ENCODE measurements at regions not wholly inside any gene's neighbourhood (a gene's known extent, or its start where the extent isn't known, plus 50 kb on each side); places are given as distances from the start of the nearest gene placed in this dataset.

DNA sequence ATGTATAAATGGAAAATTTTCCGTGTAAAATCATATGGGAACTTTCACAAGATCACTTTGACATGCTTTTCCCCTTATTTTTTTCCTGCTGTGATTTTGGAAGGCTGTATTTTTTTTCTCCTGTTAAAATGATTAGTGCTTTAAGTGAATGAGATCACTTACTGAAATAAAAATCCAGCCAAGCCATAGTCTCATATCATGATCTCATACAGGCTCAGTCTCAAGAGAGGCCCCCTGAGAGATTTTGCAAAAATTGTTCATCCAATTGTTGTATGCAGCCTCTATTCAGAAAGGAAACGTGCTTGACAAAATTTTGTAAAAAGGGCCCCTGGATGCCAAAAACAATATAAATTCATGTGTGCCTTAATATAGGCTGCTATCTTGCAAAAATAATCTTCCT lies 528.2 kb downstream of the HDGFL1 start:
- no peaks in the 10 kb centered on the region for H3K79me2 ChIP-seq (ENCODE audit: insufficient read depth, low read length)
- no peaks in the 10 kb centered on the region for H3K27me3 ChIP-seq (ENCODE audit: insufficient read depth, low read length)
- H3K27ac ChIP-seq (ENCODE audit: low read depth, low read length, poor library complexity, severe bottlenecking) = no peak overlapping the region
- no peaks in the 10 kb centered on the region for H3F3A ChIP-seq (ENCODE audit: insufficient read depth, low read length)
- H3K9ac ChIP-seq (ENCODE audit: low read length) = no peak overlapping the region
- no peaks in the 10 kb centered on the region for H3K36me3 ChIP-seq (ENCODE audit: insufficient read depth, low read length)
- no peaks in the 10 kb centered on the region for H3K9me3 ChIP-seq (ENCODE audit: low read length)
- H4K20me1 ChIP-seq (ENCODE audit: insufficient read depth, low read length) = no peaks in the 10 kb centered on the region
- H3K4me1 ChIP-seq (ENCODE audit: insufficient read depth, low read length, severe bottlenecking) = no peaks in the 10 kb centered on the region
- no peak overlapping the region for H2AFZ ChIP-seq (ENCODE audit: low read length)
- H3K9me2 ChIP-seq (ENCODE audit: low read depth, low read length) = no peaks in the 10 kb centered on the region
- H3K4me3 ChIP-seq (ENCODE audit: low read depth, low read length, poor library complexity, severe bottlenecking) = no peak overlapping the region
- no peak overlapping the region for H3K4me2 ChIP-seq (ENCODE audit: low read length)
- TF ChIP-seq, protein P1, sequence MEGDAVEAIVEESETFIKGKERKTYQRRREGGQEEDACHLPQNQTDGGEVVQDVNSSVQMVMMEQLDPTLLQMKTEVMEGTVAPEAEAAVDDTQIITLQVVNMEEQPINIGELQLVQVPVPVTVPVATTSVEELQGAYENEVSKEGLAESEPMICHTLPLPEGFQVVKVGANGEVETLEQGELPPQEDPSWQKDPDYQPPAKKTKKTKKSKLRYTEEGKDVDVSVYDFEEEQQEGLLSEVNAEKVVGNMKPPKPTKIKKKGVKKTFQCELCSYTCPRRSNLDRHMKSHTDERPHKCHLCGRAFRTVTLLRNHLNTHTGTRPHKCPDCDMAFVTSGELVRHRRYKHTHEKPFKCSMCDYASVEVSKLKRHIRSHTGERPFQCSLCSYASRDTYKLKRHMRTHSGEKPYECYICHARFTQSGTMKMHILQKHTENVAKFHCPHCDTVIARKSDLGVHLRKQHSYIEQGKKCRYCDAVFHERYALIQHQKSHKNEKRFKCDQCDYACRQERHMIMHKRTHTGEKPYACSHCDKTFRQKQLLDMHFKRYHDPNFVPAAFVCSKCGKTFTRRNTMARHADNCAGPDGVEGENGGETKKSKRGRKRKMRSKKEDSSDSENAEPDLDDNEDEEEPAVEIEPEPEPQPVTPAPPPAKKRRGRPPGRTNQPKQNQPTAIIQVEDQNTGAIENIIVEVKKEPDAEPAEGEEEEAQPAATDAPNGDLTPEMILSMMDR (IDR thresholded peaks at IDR 0.05; ENCODE audit: low read length) = no peak
- TF ChIP-seq EZH2 (IDR thresholded peaks at IDR 0.05; ENCODE audit: borderline replicate concordance, low read length) = no peak

GRCh38 chr6:23106951-23107350 lies 537.6 kb downstream of the HDGFL1 start:
- Histone ChIP-seq H3K79me2 (ENCODE audit: insufficient read depth, low read length) (no peaks in the 10 kb centered on the region), H3K9ac (ENCODE audit: low read length) (no peak overlapping the region), H3K9me2 (ENCODE audit: low read depth, low read length) (no peaks in the 10 kb centered on the region), H3K4me1 (ENCODE audit: insufficient read depth, low read length, severe bottlenecking) (no peaks in the 10 kb centered on the region), H4K20me1 (ENCODE audit: insufficient read depth, low read length) (no peaks in the 10 kb centered on the region), H3K4me2 (ENCODE audit: low read length) (no peak overlapping the region), H3K36me3 (ENCODE audit: insufficient read depth, low read length) (no peaks in the 10 kb centered on the region), H3K27ac (ENCODE audit: low read depth, low read length, poor library complexity, severe bottlenecking) (no peak overlapping the region), H3K4me3 (ENCODE audit: low read depth, low read length, poor library complexity, severe bottlenecking) (no peak overlapping the region), H3F3A (ENCODE audit: insufficient read depth, low read length) (no peaks in the 10 kb centered on the region), H3K9me3 (ENCODE audit: low read length) (no peaks in the 10 kb centered on the region), H3K27me3 (ENCODE audit: insufficient read depth, low read length) (no peaks in the 10 kb centered on the region), H2AFZ (ENCODE audit: low read length) (no peak overlapping the region)
- TF ChIP-seq, protein P1 (IDR thresholded peaks at IDR 0.05; ENCODE audit: low read length) = no peak
- TF ChIP-seq EZH2 (IDR thresholded peaks at IDR 0.05; ENCODE audit: borderline replicate concordance, low read length) = no peak

DNA sequence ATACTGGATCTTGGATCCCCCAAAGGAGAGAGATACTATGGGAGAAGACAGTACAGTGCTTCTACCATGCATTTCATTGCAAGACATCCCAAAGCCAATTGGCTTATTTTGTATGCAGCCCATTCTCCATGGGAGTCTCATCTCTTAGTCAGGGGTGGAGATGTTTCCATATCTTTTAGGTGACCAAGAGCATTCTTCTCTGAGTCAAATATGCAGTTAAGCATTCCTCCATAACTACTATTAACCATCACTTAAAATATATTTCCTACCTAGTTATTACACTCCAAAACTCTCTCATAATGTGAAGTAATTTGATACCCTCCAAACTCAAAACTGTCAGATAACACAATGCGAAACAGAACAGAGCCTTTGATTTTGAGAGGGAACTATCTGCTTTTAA lies 542.6 kb downstream of the HDGFL1 start:
- no peak overlapping the region for H3K9ac ChIP-seq (ENCODE audit: low read length)
- no peaks in the 10 kb centered on the region for H3K9me2 ChIP-seq (ENCODE audit: low read depth, low read length)
- H3K79me2 ChIP-seq (ENCODE audit: insufficient read depth, low read length) = no peaks in the 10 kb centered on the region
- H2AFZ ChIP-seq (ENCODE audit: low read length) = no peak overlapping the region
- TF ChIP-seq EZH2 (IDR thresholded peaks at IDR 0.05; ENCODE audit: borderline replicate concordance, low read length) = no peak
- TF ChIP-seq, protein P1 (IDR thresholded peaks at IDR 0.05; ENCODE audit: low read length) = no peak
- no peaks in the 10 kb centered on the region for H4K20me1 ChIP-seq (ENCODE audit: insufficient read depth, low read length)
- no peak overlapping the region for H3K4me2 ChIP-seq (ENCODE audit: low read length)
- H3K4me3 ChIP-seq (ENCODE audit: low read depth, low read length, poor library complexity, severe bottlenecking) = no peak overlapping the region
- no peaks in the 10 kb centered on the region for H3K36me3 ChIP-seq (ENCODE audit: insufficient read depth, low read length)
- H3K4me1 ChIP-seq (ENCODE audit: insufficient read depth, low read length, severe bottlenecking) = no peaks in the 10 kb centered on the region
- H3K27me3 ChIP-seq (ENCODE audit: insufficient read depth, low read length) = no peaks in the 10 kb centered on the region
- no peaks in the 10 kb centered on the region for H3K9me3 ChIP-seq (ENCODE audit: low read length)
- H3F3A ChIP-seq (ENCODE audit: insufficient read depth, low read length) = no peaks in the 10 kb centered on the region
- H3K27ac ChIP-seq (ENCODE audit: low read depth, low read length, poor library complexity, severe bottlenecking) = no peak overlapping the region

Measured in OCI-LY1 (cell line).